HEK293 (cell line): ENCODE measurements at regions not wholly inside any gene's neighbourhood (a gene's known extent, or its start where the extent isn't known, plus 50 kb on each side); places are given as distances from the start of the nearest gene placed in this dataset.

Source experiments
- ZBTB48 ChIP-seq: fragments of 450-650 bp; formaldehyde crosslinking; IDR thresholded peaks from 2 replicates; pipeline ENCODE4 v1.5.1; 2016; ENCODE audit warnings: missing biosample characterization, missing genetic modification characterization
- ZNF324 ChIP-seq: fragments of 450-650 bp; formaldehyde crosslinking; IDR thresholded peaks from 2 replicates; pipeline ENCODE4 v1.5.1; 2016; ENCODE audit warnings: missing biosample characterization, missing genetic modification characterization
- TF ChIP-seq, protein P1 (sequence below): fragments of 450-650 bp; formaldehyde crosslinking; IDR thresholded peaks from 2 replicates; pipeline ENCODE4 v1.5.1; 2016; ENCODE audit warnings: missing biosample characterization, missing genetic modification characterization

DNA sequence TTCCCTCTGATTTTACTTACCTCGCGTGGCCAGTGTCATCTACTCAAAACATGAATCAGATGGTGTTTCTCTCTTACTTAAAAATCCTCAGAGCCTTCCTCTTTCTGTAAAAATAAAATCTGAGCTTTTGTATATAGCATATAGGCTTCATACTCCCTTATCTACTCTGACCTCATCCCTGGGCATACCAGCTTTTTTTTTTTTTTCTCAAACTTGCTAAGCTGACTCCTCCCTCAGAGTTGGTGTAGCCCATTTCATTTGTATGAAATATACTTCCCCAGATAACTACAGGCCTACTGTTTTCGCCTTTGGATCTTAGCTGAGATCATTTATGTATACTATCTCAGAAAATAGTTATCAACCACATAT, 648.9 kb upstream of the ALCAM start:
- TF ChIP-seq ZBTB48, result no peak
- TF ChIP-seq, protein P1, sequence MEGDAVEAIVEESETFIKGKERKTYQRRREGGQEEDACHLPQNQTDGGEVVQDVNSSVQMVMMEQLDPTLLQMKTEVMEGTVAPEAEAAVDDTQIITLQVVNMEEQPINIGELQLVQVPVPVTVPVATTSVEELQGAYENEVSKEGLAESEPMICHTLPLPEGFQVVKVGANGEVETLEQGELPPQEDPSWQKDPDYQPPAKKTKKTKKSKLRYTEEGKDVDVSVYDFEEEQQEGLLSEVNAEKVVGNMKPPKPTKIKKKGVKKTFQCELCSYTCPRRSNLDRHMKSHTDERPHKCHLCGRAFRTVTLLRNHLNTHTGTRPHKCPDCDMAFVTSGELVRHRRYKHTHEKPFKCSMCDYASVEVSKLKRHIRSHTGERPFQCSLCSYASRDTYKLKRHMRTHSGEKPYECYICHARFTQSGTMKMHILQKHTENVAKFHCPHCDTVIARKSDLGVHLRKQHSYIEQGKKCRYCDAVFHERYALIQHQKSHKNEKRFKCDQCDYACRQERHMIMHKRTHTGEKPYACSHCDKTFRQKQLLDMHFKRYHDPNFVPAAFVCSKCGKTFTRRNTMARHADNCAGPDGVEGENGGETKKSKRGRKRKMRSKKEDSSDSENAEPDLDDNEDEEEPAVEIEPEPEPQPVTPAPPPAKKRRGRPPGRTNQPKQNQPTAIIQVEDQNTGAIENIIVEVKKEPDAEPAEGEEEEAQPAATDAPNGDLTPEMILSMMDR, result no peak
- no peak for TF ChIP-seq ZNF324
